Lower leg skin (tissue), 3 donors: ENCODE measurements at regions not wholly inside any gene's neighbourhood (a gene's known extent, or its start where the extent isn't known, plus 50 kb on each side); places are given as distances from the start of the nearest gene placed in this dataset.

Experiments
- POLR2A ChIP-seq, 2 donors: fragments of 450-650 bp; IDR thresholded peaks; one replicate each; pipeline ENCODE4 v1.6.1; 2016 to 2017; ENCODE audit warnings: antibody characterized with exemption in 2 of 2, mild to moderate bottlenecking in 1 of 2, moderate library complexity in 1 of 2
- TF ChIP-seq, protein P1 (sequence below), 3 donors: fragments of 450-650 bp; IDR thresholded peaks; one replicate each; pipeline ENCODE4 v1.5.1; 2016; ENCODE audit warnings: antibody characterized with exemption in 3 of 3, mild to moderate bottlenecking in 3 of 3, moderate library complexity in 2 of 3

DNA sequence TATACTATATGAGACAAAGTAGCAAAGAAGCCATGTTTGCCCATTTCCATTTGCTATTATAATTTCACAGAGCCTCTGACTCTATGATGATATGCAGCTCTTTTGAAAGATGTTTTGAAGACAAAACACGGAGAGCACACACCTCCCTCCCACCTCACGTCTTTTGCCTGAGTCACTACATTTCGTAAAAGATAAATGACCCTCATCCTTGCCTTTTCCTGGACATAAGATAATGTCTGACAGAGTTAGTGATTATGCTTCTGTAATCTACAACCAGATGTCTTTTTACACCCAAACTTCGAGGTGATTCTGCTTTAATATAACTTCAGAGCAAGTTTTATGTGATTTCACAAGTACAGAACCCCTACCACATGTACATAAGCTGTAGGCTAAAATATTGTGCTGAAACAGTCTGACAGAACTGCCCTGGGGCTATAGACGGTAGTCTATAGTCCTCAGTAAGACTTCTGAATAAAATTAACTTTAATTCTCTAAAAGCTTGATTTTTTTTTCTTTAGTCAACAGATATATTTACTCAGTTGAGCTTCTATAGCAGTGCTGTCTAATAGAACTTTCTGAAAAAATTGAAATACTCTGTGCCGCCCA lies 99.9 kb downstream of the CD200R1L start:
- no peak for TF ChIP-seq POLR2A (IDR thresholded peaks at IDR 0.05)
- TF ChIP-seq, protein P1, sequence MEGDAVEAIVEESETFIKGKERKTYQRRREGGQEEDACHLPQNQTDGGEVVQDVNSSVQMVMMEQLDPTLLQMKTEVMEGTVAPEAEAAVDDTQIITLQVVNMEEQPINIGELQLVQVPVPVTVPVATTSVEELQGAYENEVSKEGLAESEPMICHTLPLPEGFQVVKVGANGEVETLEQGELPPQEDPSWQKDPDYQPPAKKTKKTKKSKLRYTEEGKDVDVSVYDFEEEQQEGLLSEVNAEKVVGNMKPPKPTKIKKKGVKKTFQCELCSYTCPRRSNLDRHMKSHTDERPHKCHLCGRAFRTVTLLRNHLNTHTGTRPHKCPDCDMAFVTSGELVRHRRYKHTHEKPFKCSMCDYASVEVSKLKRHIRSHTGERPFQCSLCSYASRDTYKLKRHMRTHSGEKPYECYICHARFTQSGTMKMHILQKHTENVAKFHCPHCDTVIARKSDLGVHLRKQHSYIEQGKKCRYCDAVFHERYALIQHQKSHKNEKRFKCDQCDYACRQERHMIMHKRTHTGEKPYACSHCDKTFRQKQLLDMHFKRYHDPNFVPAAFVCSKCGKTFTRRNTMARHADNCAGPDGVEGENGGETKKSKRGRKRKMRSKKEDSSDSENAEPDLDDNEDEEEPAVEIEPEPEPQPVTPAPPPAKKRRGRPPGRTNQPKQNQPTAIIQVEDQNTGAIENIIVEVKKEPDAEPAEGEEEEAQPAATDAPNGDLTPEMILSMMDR (IDR thresholded peaks at IDR 0.05) = no peak
